HG02678 (cell line): ENCODE measurements at regions not wholly inside any gene's neighbourhood (a gene's known extent, or its start where the extent isn't known, plus 50 kb on each side); places are given as distances from the start of the nearest gene placed in this dataset.

Source experiments
- ATAC-seq: cut with Tn5 transposase; IDR thresholded peaks from one replicate; pipeline ENCODE4 v1.9.1; 2021; ENCODE audit warnings: mild to moderate bottlenecking, moderate library complexity; ENCODE audit not compliant: unreplicated experiment

- no peak for ATAC-seq
Measured at GRCh38 chr7:155883491-155884224, 71.4 kb upstream of the SHH start.

GRCh38 chr7:155882596-155882995 lies 70.3 kb upstream of the SHH start:
- ATAC-seq = no peak

- ATAC-seq = no peak
Measured at GRCh38 chr7:155881471-155882350, 69.4 kb upstream of the SHH start.

GRCh38 chr7:155880721-155881120 lies 68.5 kb upstream of the SHH start:
- ATAC-seq = no peak

- ATAC-seq = no peak
Measured at GRCh38 chr7:155879592-155879991, 67.3 kb upstream of the SHH start.

GRCh38 chr7:155878674-155879073 lies 66.4 kb upstream of the SHH start:
- ATAC-seq = no peak

GRCh38 chr7:155878250-155878649 lies 66.0 kb upstream of the SHH start:
- ATAC-seq = no peak

GRCh38 chr7:155877167-155877566 lies 64.9 kb upstream of the SHH start:
- no peak for ATAC-seq

GRCh38 chr7:155874411-155874810 lies 62.1 kb upstream of the SHH start:
- ATAC-seq = no peak

- no peak for ATAC-seq
Measured at GRCh38 chr7:155874010-155874409, 61.7 kb upstream of the SHH start.

GRCh38 chr7:155872678-155873369 lies 60.6 kb upstream of the SHH start:
- no peak for ATAC-seq

GRCh38 chr7:155871211-155871610 lies 58.9 kb upstream of the SHH start:
- ATAC-seq = no peak

GRCh38 chr7:155870334-155871180 lies 58.3 kb upstream of the SHH start:
- no peak for ATAC-seq

- ATAC-seq = no peak
Measured at GRCh38 chr7:155869784-155870076, 57.5 kb upstream of the SHH start.

- no peak for ATAC-seq
Measured at GRCh38 chr7:155868955-155869783, 56.9 kb upstream of the SHH start.

- no peak for ATAC-seq
Measured at GRCh38 chr7:155867734-155868400, 55.6 kb upstream of the SHH start.

- no peak for ATAC-seq
Measured at GRCh38 chr7:155867280-155867679, 55.0 kb upstream of the SHH start.

- ATAC-seq = no peak
Measured at GRCh38 chr7:155865830-155866525, 53.7 kb upstream of the SHH start.
